K562 (cell line): ENCODE measurements at regions not wholly inside any gene's neighbourhood (a gene's known extent, or its start where the extent isn't known, plus 50 kb on each side); places are given as distances from the start of the nearest gene placed in this dataset.

Experiments
- ARID2 ChIP-seq: fragments of 450-650 bp; IDR thresholded peaks from 2 replicates; pipeline ENCODE4 v1.6.1; 2017; ENCODE audit warnings: antibody characterized with exemption, mild to moderate bottlenecking
- ASH1L ChIP-seq: fragments of 450-650 bp; IDR thresholded peaks from 2 replicates; pipeline ENCODE4 v1.6.1; 2018; ENCODE audit warnings: borderline replicate concordance, mild to moderate bottlenecking, low read depth; ENCODE audit not compliant: partially characterized antibody
- EHMT2 ChIP-seq: fragments of 450-650 bp; IDR thresholded peaks from 2 replicates; pipeline ENCODE4 v1.6.1; 2018; ENCODE audit warnings: antibody characterized with exemption
- FOXA1 ChIP-seq: fragments of 450-650 bp; IDR thresholded peaks from 2 replicates; pipeline ENCODE4 v1.6.1; 2016; ENCODE audit warnings: mild to moderate bottlenecking, borderline replicate concordance
- HNRNPK ChIP-seq: fragments of 200-400 bp; formaldehyde crosslinking; IDR thresholded peaks from one replicate; pipeline ENCODE4 v1.6.1; 2018; ENCODE audit warnings: mild to moderate bottlenecking, low read depth, low read length; ENCODE audit not compliant: poor library complexity, severe bottlenecking
- HNRNPUL1 ChIP-seq: fragments of 200-400 bp; formaldehyde crosslinking; IDR thresholded peaks from 2 replicates; pipeline ENCODE4 v1.6.1; 2017; ENCODE audit warnings: low read length
- HOXB6 ChIP-seq: fragments of 250-450 bp; sonication (Bioruptor Pico); IDR thresholded peaks from 2 replicates; pipeline ENCODE4 v1.5.1; 2022; ENCODE audit warnings: mild to moderate bottlenecking, borderline replicate concordance
- KHSRP ChIP-seq: fragments of 450-650 bp; IDR thresholded peaks from 2 replicates; pipeline ENCODE4 v1.6.1; 2017
- NELFE ChIP-seq: IDR thresholded peaks from 2 replicates; pipeline ENCODE4 v1.6.1; 2011; ENCODE audit warnings: mild to moderate bottlenecking; ENCODE audit not compliant: insufficient read depth, insufficient read length
- NFATC3 ChIP-seq: fragments of 450-650 bp; IDR thresholded peaks from 2 replicates; pipeline ENCODE4 v1.6.1; 2017; ENCODE audit warnings: mild to moderate bottlenecking
- NR3C1 ChIP-seq: sonication (generic); formaldehyde crosslinking; IDR thresholded peaks from 2 replicates; pipeline ENCODE4 v1.8.1; 2022; ENCODE audit warnings: missing genetic modification reagents
- POLR2A ChIP-seq: fragments of 450-650 bp; conservative IDR thresholded peaks from 2 replicates; pipeline ENCODE4 v1.6.1; 2016
- PTBP1 ChIP-seq: fragments of 200-400 bp; formaldehyde crosslinking; IDR thresholded peaks from 2 replicates; pipeline ENCODE4 v1.6.1; 2017; ENCODE audit warnings: low read depth, low read length
- RBM15 ChIP-seq: fragments of 200-400 bp; formaldehyde crosslinking; IDR thresholded peaks from 2 replicates; pipeline ENCODE4 v1.6.1; 2018; ENCODE audit warnings: mild to moderate bottlenecking, low read length, moderate library complexity; ENCODE audit not compliant: insufficient read depth
- SMC3 ChIP-seq: conservative IDR thresholded peaks from 2 replicates; pipeline ENCODE4 v1.6.1; 2011; ENCODE audit warnings: low read depth, low read length, improper control_type of control experiment; ENCODE audit not compliant: insufficient read depth
- SREBF2 ChIP-seq: sonication (generic); formaldehyde crosslinking; IDR thresholded peaks from 2 replicates; pipeline ENCODE4 v1.4.0; 2020; ENCODE audit warnings: mild to moderate bottlenecking, missing genetic modification reagents
- SRSF3 ChIP-seq: fragments of 200-400 bp; formaldehyde crosslinking; IDR thresholded peaks from 2 replicates; pipeline ENCODE4 v1.6.1; 2016; ENCODE audit warnings: mild to moderate bottlenecking, low read length, moderate library complexity; ENCODE audit not compliant: insufficient read depth
- U2AF1 ChIP-seq: fragments of 200-400 bp; formaldehyde crosslinking; optimal IDR thresholded peaks from 2 replicates; pipeline ENCODE3; 2017; ENCODE audit warnings: mild to moderate bottlenecking, low read depth, low read length, moderate library complexity
- ZBTB1 ChIP-seq: sonication (generic); formaldehyde crosslinking; IDR thresholded peaks from 2 replicates; pipeline ENCODE4 v1.8.1; 2023; ENCODE audit warnings: missing genetic modification reagents, low read depth, mild to moderate bottlenecking, borderline replicate concordance
- ZBTB49 ChIP-seq: sonication (generic); formaldehyde crosslinking; IDR thresholded peaks from 2 replicates; pipeline ENCODE4 v1.8.0; 2022; ENCODE audit warnings: missing genetic modification reagents, mild to moderate bottlenecking, borderline replicate concordance
- ZEB2 ChIP-seq: fragments of 450-650 bp; IDR thresholded peaks from 2 replicates; pipeline ENCODE4 v1.6.1; 2016
- ZFP36 ChIP-seq: fragments of 150-350 bp; IDR thresholded peaks from 2 replicates; pipeline ENCODE4 v1.6.1; 2018; ENCODE audit warnings: low read length, low read depth; ENCODE audit not compliant: partially characterized antibody
- ZNF699 ChIP-seq: fragments of 250-450 bp; sonication (Bioruptor Pico); IDR thresholded peaks from 2 replicates; pipeline ENCODE4 v1.8.0; 2021; ENCODE audit warnings: mild to moderate bottlenecking, moderate library complexity; ENCODE audit not compliant: insufficient replicate concordance
- ZNF75A ChIP-seq: fragments of 450-650 bp; formaldehyde crosslinking; IDR thresholded peaks from 2 replicates; pipeline ENCODE4 v1.4.0; 2020; ENCODE audit warnings: mild to moderate bottlenecking
- TF ChIP-seq, protein P1 (sequence below): sonication (generic); formaldehyde crosslinking; IDR thresholded peaks from 2 replicates; pipeline ENCODE4 v1.5.0; 2020; ENCODE audit warnings: missing genetic modification reagents
- TF ChIP-seq, protein P2 (sequence below): fragments of 250-450 bp; sonication (Bioruptor Pico); IDR thresholded peaks from 2 replicates; pipeline ENCODE4 v1.8.0; 2022; ENCODE audit warnings: moderate library complexity, mild to moderate bottlenecking, inconsistent platforms
- TF ChIP-seq, protein P3 (sequence below): fragments of 250-450 bp; sonication (Bioruptor Pico); IDR thresholded peaks from 2 replicates; pipeline ENCODE4 v1.4.0; 2020

DNA sequence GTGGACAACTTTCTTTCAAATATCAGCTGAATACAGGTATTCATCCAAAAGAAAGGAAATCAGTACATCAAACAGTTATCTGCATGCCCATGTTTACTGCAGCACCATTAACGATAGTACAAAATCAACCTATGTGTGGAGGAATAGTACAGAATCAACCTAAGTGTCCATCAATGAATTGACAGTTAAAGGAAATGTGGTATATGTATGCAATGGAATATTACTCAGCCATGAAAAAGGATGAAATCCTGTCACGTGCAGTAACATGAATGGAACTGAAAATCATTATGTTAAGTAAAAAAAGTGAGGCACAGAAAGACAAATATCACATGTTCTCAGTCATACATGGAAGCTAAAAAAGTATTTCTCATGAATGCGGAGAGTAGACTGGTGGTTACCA, 132.3 kb downstream of the MED15 start (continued):
- TF ChIP-seq, protein P1, sequence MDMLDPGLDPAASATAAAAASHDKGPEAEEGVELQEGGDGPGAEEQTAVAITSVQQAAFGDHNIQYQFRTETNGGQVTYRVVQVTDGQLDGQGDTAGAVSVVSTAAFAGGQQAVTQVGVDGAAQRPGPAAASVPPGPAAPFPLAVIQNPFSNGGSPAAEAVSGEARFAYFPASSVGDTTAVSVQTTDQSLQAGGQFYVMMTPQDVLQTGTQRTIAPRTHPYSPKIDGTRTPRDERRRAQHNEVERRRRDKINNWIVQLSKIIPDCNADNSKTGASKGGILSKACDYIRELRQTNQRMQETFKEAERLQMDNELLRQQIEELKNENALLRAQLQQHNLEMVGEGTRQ (CRISPR knock-in tag): peak; percentile 46; the same call in 1 of the 2 replicates
- TF ChIP-seq FOXA1 (no peak), ZFP36 (no peak), ZNF699 (CRISPR knock-in tag) (peak; percentile 37), U2AF1 (no peak), PTBP1 (0 out of 2 replicates have a peak, but pooled peaks have one; percentile 65), ZBTB49 (CRISPR knock-in tag) (no peak), SRSF3 (no peak), NR3C1 (CRISPR knock-in tag) (no peak), HNRNPK (no peak), RBM15 (no peak), HOXB6 (CRISPR knock-in tag) (no peak), SMC3 (no peak), POLR2A (no peak), SREBF2 (CRISPR knock-in tag) (no peak), ZNF75A (CRISPR knock-in tag) (no peak), EHMT2 (no peak), NFATC3 (peak; percentile 83), KHSRP (no peak), ZBTB1 (CRISPR knock-in tag) (no peak), ASH1L (no peak), NELFE (no peak), ZEB2 (peak; percentile 50; the same call in 1 of the 2 replicates), HNRNPUL1 (no peak), ARID2 (no peak)
- TF ChIP-seq, protein P2, sequence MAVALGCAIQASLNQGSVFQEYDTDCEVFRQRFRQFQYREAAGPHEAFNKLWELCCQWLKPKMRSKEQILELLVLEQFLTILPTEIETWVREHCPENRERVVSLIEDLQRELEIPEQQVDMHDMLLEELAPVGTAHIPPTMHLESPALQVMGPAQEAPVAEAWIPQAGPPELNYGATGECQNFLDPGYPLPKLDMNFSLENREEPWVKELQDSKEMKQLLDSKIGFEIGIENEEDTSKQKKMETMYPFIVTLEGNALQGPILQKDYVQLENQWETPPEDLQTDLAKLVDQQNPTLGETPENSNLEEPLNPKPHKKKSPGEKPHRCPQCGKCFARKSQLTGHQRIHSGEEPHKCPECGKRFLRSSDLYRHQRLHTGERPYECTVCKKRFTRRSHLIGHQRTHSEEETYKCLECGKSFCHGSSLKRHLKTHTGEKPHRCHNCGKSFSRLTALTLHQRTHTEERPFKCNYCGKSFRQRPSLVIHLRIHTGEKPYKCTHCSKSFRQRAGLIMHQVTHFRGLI (CRISPR knock-in tag): no peak
- TF ChIP-seq, protein P3, sequence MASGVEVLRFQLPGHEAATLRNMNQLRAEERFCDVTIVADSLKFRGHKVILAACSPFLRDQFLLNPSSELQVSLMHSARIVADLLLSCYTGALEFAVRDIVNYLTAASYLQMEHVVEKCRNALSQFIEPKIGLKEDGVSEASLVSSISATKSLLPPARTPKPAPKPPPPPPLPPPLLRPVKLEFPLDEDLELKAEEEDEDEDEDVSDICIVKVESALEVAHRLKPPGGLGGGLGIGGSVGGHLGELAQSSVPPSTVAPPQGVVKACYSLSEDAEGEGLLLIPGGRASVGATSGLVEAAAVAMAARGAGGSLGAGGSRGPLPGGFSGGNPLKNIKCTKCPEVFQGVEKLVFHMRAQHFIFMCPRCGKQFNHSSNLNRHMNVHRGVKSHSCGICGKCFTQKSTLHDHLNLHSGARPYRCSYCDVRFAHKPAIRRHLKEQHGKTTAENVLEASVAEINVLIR (CRISPR knock-in tag): no peak
